CD4-positive, alpha-beta T cell treated with Interleukin-12 subunit alpha and Interleukin-12 subunit beta, for 1 hour (primary cell): ENCODE measurements at regions not wholly inside any gene's neighbourhood (a gene's known extent, or its start where the extent isn't known, plus 50 kb on each side); places are given as distances from the start of the nearest gene placed in this dataset.

Source experiments
- DNase-seq: peaks from one replicate; pipeline ENCODE4 v3.0.0-alpha.2; 2020

- no peak for DNase-seq
Measured at GRCh38 chr14:97413022-97413539, 615.9 kb downstream of the VRK1 start.

- DNase-seq = no peak
Measured at GRCh38 chr14:97413966-97414717, 617.0 kb downstream of the VRK1 start.

DNA sequence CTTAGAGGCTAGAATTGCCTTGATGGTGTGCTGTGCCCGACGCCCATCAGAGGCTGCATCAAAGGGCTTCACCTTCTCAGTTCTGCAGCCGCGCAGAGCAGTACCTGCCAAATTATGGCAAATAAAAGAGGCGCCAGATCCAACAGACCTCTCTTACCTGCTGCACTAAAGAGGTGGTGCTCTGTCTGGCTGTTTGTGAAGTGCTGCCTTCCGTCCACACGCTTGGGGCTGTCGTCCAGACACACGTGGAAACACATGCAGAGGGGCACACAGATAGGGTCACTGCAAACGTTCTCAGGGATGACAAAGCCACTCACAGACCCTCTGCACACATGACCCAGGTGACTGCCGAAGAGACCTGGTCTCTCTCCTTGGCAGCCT is 617.5 kb downstream of the VRK1 start:
- DNase-seq = no peak

DNA sequence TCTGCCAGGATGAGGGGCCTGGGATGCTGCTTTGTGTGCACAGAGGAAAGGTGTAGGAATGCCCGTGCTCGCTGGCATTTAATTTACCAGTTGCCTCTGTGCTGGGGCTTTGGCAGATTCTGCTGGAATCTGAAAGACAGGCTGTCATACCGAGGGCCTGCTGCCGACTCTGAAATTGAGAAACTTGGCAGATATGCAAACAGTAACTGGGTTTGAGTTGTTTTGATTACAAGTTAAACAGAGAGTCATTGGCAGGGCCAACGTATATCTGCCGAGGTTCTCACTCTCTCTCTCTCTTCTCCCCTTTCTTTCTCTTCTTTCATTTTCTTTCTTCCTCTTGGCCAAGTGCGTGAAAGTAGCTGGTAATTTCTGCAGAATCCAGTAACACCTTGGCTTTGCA is 618.7 kb downstream of the VRK1 start:
- DNase-seq = no peak

DNA sequence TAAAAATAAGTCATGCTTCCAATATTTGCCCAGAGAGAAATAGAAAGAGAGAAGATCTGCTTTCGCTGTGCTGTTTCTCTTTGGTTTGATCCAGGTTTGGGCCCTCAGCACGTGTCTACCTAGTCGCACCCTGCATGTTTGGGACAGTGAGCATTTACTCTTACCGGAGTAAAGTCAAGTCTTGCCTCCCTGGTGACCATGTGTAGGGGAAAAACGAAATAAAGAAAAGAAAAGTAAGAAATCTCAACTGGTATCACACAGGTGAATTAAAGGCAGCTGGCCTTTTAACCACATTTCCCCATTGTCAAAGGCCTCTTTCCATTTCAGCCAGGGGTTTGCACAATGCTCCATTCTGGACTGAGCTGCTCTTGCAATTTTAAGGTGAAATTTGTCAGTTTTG is 619.4 kb downstream of the VRK1 start:
- DNase-seq = no peak

DNA sequence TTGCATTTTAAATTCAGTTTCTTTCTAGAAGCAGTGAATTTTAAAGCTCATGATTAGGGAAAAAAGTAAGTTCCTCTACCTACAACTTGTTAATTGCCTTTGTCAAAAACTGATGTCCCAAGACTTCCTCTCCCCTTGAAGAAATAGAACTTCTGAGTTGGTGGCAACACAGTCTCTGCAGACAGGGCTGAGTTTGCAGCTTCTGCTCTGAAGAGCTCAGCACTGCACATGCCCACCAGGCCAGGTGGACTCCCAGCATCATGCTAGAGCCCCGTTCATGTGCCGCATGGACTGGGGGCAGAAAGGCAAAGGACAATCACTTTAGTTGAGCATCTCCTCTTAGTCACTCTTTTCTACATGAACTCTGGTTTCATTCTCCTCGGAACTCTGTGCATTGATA is 620.1 kb downstream of the VRK1 start:
- DNase-seq = no peak

DNA sequence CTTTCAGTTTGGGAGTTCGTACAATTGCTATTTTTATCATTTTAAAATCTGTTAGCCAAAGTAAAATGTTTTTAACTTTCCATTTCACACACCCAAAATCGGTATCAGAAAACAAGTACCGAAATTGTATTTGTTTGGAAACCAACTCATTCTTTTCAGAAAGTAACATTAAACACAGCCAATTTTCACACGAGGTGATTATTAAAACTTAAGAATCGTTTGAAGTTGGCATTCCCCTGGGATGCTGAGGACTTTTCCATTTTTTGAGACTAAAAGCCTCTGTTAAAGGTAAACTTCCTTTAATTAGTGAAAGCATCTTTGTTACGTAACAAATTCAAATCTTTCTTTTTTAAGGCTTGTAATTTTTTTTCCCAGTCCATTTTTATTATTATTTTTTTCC is 623.0 kb downstream of the VRK1 start:
- DNase-seq = no peak

DNA sequence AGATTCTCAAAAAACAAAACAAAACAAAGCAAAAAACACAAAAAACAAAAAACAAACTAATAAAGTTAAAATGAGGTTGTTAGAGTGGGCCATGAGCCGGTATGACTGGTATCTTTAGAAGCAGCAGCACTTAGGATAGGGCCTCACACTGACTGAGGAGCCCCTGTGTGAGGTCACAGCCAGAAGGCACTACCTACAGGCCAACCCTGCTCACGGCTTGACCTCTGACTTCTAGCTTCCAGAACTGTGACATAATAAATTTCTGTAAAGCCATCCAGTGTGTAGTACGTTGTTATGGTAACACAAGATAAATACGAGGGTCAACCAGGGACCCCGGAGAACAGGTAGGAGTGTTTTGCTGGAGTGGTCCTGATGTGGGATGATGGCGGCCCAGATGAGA is 629.6 kb downstream of the VRK1 start:
- no peak for DNase-seq

GRCh38 chr14:97428808-97429440 is 631.7 kb downstream of the VRK1 start:
- no peak for DNase-seq

DNA sequence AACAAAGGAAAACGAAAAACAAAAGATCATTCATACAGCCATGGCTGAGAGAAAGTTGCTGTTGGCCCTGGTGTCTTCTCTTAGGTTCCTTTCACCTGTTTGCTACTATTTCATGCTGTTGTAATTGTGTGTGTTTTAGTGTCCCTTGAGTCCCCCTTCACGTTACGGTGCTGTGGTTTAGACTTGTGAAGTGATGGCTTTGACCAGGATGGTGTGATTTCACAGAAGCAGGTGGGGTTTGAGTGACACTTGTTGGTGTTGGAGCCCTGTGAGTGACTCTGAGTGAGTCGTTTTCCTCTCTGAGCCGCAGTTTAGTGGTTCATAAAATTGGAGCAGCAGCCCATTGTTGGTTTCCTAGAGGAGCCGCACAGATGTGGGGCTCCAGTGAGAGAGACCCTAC is 635.4 kb downstream of the VRK1 start:
- DNase-seq = peak; percentile 20

DNA sequence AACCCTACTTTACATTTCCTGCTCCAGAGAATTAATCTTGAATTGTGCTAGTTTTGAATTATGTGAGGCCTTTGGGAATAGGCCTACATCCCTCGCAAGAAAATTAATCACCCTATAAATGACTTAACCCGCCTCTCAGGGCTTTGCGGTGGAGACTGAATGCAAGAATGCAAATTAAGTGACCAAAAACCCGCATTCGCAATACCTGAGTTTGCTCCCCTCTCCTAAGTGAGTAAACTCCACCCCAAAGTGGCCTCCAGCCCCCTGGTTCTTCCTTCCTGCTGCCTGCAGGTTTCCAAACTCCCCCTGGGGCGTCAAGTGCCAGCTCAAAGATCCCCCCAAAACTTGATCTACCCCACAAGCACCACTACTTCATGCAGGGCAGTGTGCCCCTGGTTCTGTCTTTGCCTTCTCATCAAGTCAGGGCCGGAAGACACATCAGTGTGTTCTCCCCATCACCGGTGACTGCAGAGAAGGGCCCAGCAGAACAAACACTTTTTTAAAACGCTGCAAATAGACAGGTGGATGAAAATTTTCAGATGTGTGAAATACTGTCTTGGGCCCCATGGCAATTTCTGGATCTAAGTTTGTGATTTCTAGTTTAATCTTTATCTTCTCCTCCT is 644.7 kb downstream of the VRK1 start:
- no peak for DNase-seq

DNA sequence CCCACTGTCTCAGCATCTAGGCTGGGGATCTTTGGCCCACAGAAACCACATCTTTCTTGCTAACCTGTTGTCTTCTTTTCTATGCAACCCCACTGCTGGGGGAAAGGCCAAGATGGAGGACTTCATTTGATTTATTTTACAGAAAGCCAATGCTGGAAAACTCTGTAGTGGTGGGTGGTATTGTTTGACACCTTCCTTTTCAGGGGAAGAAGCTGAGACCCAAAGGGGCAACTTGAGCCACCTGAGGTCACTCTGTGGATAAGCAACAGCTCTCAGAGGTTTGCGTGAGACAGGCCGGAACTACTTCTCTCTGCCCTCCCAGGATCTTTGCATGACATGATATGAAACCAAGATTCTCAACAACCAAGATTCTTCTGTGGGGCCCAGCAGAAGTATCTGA is 645.2 kb downstream of the VRK1 start:
- DNase-seq = no peak

DNA sequence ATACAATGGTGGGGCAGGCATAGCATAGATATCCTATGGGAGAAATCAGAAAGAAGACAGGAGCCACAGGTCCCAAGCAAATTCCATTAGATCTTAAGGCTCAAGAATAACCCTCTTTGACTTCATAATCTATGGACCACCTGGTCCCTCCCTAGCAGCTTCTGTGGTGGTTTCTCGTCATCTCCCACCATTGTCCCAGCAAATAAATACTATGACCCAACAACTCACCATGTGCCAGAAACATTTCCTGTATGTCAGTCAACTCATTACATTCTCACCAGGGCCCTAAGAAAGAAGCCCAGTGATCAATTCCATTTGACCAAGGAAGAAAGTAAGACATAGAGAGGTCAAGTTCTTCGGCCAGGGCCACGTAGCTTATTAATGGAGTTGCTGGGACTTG is 646.2 kb downstream of the VRK1 start:
- DNase-seq = no peak

- no peak for DNase-seq
Measured at GRCh38 chr14:97444248-97444647, 647.1 kb downstream of the VRK1 start.

- DNase-seq = no peak
Measured at GRCh38 chr14:97445367-97445766, 648.2 kb downstream of the VRK1 start.

GRCh38 chr14:97446087-97446486 is 648.9 kb downstream of the VRK1 start:
- DNase-seq = no peak

DNA sequence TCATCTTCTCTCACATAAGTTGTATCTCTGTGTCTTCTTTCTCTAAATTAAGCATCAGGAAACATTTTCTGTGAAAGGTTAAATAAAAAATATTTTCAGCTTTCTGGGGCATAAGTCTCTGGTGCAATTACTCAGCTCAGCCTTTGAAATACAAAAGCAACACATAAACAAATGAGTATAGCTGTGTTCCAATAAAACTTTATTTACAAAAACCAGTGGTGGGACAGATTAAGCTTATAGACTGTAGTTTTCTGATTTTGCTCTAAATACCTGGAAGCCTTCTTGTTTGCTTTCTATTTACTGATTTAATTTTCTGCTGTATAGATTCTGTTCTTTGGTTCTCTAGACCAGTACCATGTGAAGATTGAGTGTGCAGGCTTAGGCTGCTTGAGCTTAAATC is 655.1 kb downstream of the VRK1 start:
- no peak for DNase-seq

GRCh38 chr14:97453991-97454390 is 656.8 kb downstream of the VRK1 start:
- no peak for DNase-seq

DNA sequence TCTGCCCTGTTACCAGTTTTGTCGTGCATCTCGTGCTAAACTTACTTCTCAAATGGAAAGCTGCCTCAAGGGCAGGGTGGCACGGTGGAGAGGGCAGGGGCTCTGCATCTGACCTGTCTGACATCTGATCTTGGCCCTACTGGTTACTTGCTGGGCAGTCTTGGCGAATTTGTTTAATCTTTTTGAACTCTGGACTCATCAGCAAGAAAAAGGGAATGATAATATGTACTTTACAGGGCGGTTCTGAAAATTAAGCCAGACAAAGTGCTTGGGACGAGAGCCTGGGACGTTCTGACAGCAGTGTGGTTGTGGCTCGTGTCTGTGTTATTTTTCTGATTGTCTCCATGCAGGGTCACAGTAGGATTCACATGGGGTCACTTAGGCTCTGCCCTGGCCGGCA is 659.3 kb downstream of the VRK1 start:
- no peak for DNase-seq

DNA sequence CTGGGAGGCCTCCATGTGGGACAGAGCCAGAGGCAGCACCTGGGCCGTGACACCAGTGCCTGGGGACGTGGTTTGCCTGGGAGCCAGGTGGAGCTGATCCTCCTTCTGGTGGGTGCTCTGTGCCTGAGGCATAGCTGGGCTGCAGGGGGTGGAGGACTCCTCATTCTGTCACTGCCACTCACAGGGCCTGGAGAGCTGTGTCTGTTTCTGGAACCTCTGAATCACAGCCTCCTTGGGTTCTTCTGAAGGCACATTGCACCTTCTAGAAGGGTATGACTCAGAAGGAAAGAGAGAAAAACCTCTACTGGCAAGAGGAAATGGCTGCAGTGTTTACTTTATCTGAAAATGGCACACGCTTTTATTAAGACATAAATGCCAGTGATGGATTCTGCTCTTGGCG is 659.8 kb downstream of the VRK1 start:
- peak; percentile 46 for DNase-seq

DNA sequence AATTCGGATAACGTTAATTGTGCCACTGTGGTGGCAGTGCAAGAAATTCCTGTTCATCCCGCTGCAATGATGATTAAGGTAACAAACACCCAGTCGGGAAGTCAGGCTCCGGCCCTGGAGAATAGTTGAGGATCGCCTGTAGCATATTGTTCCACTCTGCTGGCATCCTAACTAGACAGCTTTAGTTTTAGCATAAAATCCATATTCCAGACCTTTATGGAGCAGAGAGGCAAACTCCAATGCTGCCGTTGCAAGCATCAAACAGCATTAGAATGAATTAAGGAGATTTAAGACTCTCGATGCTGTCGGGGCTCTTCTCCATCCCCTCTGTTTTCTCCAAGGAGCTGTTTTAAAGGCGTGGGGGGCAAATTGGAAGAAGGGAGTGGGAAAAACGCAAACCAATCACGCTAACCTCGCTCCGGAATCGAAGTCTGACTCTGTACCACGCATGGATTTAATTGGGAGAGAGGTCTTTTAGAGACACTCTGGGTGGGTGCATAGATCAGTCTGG is 660.4 kb downstream of the VRK1 start:
- no peak for DNase-seq

DNA sequence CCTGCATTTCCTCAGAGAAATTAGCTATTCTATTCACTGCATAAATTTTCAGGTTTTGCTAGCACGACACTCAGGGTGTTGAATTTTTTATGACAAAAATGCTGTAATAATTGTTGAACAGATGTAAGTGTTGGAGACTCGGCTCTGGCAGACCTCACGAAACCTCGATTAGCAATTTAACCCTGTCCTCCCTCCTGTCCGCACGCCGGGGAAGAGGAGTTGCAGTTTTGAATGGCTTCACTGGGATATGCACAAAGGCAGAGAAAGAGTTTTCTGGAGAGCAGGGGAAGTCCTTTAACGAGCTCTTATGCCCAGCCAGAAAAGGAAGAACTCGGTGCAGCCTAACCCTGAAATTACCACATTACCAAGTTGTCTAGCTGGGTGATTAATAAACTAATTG is 661.1 kb downstream of the VRK1 start:
- DNase-seq = no peak

DNA sequence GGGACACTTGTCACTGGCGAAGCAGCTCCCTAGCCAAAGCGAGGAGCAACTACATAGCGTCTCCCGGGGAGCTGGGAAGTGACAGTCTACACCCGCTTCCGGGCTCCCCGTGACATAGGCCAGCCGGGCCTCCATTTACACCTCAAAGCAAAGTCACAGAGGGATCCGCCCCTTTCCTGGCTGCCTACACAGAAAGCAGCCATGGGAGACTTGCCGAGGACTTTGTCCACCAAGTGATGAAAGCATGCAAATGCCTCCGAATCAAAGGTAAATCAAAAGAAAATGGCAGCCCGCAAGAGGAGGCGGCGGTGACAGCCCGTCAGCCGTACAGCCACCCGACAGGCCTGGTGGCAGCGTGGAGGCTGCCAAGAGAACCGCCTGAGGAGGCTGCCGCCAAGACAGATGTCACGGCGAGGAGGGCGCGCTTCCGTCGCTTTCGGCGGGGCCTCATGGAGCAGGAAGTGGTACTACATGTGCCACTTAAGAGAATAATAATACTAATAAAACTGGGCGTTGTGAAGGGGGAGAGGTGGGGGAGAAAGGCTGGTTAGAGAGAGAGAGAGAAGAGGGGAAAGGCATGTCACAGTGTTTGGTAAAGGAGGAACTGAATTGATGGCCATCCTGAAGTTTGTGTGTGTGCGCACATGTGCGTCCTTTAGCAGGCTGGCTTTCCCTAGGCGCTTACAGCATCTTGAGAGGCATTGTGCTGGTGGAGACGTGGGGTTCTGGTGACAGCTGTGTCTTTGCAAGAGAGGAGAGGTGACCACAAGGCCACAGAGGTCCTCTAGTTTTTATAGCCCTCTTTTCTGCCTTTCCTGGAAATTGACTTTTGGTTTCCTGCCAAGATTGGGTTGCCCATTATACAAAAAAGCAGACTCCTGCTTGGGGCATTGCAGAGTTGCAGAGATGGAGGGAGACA is 661.7 kb downstream of the VRK1 start:
- DNase-seq = peak; percentile 84
